SU-DHL-6 (cell line): ENCODE measurements at regions not wholly inside any gene's neighbourhood (a gene's known extent, or its start where the extent isn't known, plus 50 kb on each side); places are given as distances from the start of the nearest gene placed in this dataset.
"Not testable (repeated sequence)": the region's sequence is repeated elsewhere in the genome, so short reads cannot be mapped to it uniquely, and the experiment has no call there.

Source experiments
- H2AFZ ChIP-seq: fragments of 200-600 bp; sonication (generic); 2 replicates; pipeline ENCODE4 v1.6.1; 2014; ENCODE audit warnings: low read depth, mild to moderate bottlenecking, moderate library complexity, mixed read lengths, antibody characterized with exemption, low read length; ENCODE audit not compliant: severe bottlenecking
- H3F3A ChIP-seq: fragments of 200-600 bp; shearing (Covaris generic); 2 replicates; pipeline ENCODE4 v1.6.0; 2016; ENCODE audit warnings: antibody characterized with exemption, mild to moderate bottlenecking; ENCODE audit not compliant: insufficient read depth
- H3K27ac ChIP-seq: fragments of 200-600 bp; sonication (generic); 2 replicates; pipeline ENCODE4 v1.5.1; 2016; ENCODE audit warnings: low read depth, mild to moderate bottlenecking, low read length, moderate library complexity, mixed read lengths
- H3K27me3 ChIP-seq: fragments of 200-600 bp; sonication (generic), shearing (Covaris generic); 2 replicates; pipeline ENCODE4 v1.6.0; 2014; ENCODE audit warnings: mild to moderate bottlenecking, low read length
- H3K36me3 ChIP-seq: fragments of 200-600 bp; sonication (generic); 2 replicates; pipeline ENCODE4 v1.6.1; 2014; ENCODE audit warnings: mild to moderate bottlenecking, low read length, mixed read lengths
- H3K4me2 ChIP-seq: fragments of 300-600, 200-600 bp; shearing (Covaris generic), sonication (generic); 2 replicates; pipeline ENCODE4 v1.6.0; 2014; ENCODE audit warnings: low read length, low read depth, mild to moderate bottlenecking; ENCODE audit not compliant: poor library complexity, severe bottlenecking
- H3K4me3 ChIP-seq: fragments of 200-600 bp; sonication (generic); 2 replicates; pipeline ENCODE4 v1.5.1; 2014; ENCODE audit warnings: antibody characterized with exemption, low read length, mild to moderate bottlenecking, mixed read lengths; ENCODE audit not compliant: insufficient read depth, poor library complexity, severe bottlenecking
- H3K79me2 ChIP-seq: fragments of 200-600 bp; sonication (generic); 2 replicates; pipeline ENCODE4 v1.6.1; 2014; ENCODE audit warnings: mild to moderate bottlenecking, low read length, moderate library complexity; ENCODE audit not compliant: insufficient read depth
- H3K9ac ChIP-seq: fragments of 200-600 bp; sonication (generic); 2 replicates; pipeline ENCODE4 v1.7.0; 2014; ENCODE audit warnings: mild to moderate bottlenecking, low read length
- H3K9me2 ChIP-seq: fragments of 200-600 bp; sonication (generic); replicated peaks from 2 replicates; pipeline ENCODE4 v1.6.1; 2014; ENCODE audit warnings: low read length; ENCODE audit not compliant: insufficient read depth
- H3K9me3 ChIP-seq: fragments of 200-600 bp; sonication (generic); 2 replicates; pipeline ENCODE4 v1.6.1; 2014; ENCODE audit warnings: low read length, mixed read lengths; ENCODE audit not compliant: insufficient read depth
- H4K20me1 ChIP-seq: fragments of 200-600 bp; sonication (generic); 2 replicates; pipeline ENCODE4 v1.6.1; 2014; ENCODE audit warnings: low read depth, mild to moderate bottlenecking, antibody characterized with exemption, low read length, moderate library complexity, mixed read lengths
- EZH2phosphoT487 ChIP-seq: fragments of 200-600 bp; sonication (generic), shearing (Covaris generic); conservative IDR thresholded peaks from 2 replicates; pipeline ENCODE4 v1.6.1; 2018; ENCODE audit warnings: mild to moderate bottlenecking, antibody characterized with exemption, low read length, moderate library complexity, mixed read lengths
- TF ChIP-seq, protein P1 (sequence below): fragments of 200-600 bp; sonication (generic); IDR thresholded peaks from one replicate; pipeline ENCODE4 v1.5.1; 2017; ENCODE audit warnings: antibody characterized with exemption, mild to moderate bottlenecking, low read length, moderate library complexity; ENCODE audit not compliant: insufficient read depth, poor library complexity, severe bottlenecking

DNA sequence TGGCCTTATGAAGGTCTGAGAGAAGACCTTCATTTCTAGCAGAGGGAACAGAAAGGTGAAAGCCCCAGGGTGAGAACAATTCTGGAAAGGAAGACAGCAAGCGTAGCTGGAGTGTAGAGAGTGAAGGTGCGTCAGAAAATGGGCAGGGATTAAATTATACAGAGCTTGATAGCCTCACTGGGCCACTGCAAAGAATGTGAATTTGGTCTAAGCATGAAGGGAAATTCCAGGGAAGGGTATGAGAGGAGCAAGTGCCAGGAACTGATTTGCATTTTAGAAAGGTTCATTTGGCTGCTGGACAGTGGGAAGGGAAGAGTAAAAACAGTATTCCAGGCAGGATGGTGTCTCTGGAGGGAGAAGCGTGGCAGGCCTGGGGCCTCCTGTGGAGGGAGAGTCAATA lies 274.1 kb upstream of the ASIC2 start:
- no peak overlapping the region for H2AFZ ChIP-seq
- H3K4me2 ChIP-seq, result no peak overlapping the region
- no peaks in the 10 kb centered on the region for H3K79me2 ChIP-seq
- H3K9me2 ChIP-seq, result no peaks in the 10 kb centered on the region
- H3K9ac ChIP-seq, result no peak overlapping the region
- H3F3A ChIP-seq, result no peaks in the 10 kb centered on the region
- H4K20me1 ChIP-seq, result no peaks in the 10 kb centered on the region
- H3K27me3 ChIP-seq, result no peaks in the 10 kb centered on the region
- TF ChIP-seq, protein P1, sequence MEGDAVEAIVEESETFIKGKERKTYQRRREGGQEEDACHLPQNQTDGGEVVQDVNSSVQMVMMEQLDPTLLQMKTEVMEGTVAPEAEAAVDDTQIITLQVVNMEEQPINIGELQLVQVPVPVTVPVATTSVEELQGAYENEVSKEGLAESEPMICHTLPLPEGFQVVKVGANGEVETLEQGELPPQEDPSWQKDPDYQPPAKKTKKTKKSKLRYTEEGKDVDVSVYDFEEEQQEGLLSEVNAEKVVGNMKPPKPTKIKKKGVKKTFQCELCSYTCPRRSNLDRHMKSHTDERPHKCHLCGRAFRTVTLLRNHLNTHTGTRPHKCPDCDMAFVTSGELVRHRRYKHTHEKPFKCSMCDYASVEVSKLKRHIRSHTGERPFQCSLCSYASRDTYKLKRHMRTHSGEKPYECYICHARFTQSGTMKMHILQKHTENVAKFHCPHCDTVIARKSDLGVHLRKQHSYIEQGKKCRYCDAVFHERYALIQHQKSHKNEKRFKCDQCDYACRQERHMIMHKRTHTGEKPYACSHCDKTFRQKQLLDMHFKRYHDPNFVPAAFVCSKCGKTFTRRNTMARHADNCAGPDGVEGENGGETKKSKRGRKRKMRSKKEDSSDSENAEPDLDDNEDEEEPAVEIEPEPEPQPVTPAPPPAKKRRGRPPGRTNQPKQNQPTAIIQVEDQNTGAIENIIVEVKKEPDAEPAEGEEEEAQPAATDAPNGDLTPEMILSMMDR, result no peak
- no peak for TF ChIP-seq EZH2phosphoT487
- H3K4me3 ChIP-seq, result no peak overlapping the region
- no peak overlapping the region for H3K27ac ChIP-seq
- no peaks in the 10 kb centered on the region for H3K9me3 ChIP-seq
- H3K36me3 ChIP-seq, result no peaks in the 10 kb centered on the region

- H3K27ac ChIP-seq, result no peak overlapping the region
- H3K27me3 ChIP-seq, result no peaks in the 10 kb centered on the region
- no peak overlapping the region for H3K4me3 ChIP-seq
- no peaks in the 10 kb centered on the region for H3K79me2 ChIP-seq
- H3K4me2 ChIP-seq, result no peak overlapping the region
- H4K20me1 ChIP-seq, result no peaks in the 10 kb centered on the region
- no peak overlapping the region for H2AFZ ChIP-seq
- no peak overlapping the region for H3K9ac ChIP-seq
- H3F3A ChIP-seq, result no peaks in the 10 kb centered on the region
- no peaks in the 10 kb centered on the region for H3K9me2 ChIP-seq
- no peaks in the 10 kb centered on the region for H3K9me3 ChIP-seq
- TF ChIP-seq EZH2phosphoT487, result no peak
- TF ChIP-seq, protein P1, result no peak
- no peaks in the 10 kb centered on the region for H3K36me3 ChIP-seq
These were observed 279.5 kb upstream of the ASIC2 start for GRCh38 chr17:33572615-33573014.

- no peaks in the 10 kb centered on the region for H3F3A ChIP-seq
- no peak for TF ChIP-seq EZH2phosphoT487
- TF ChIP-seq, protein P1, result no peak
- H3K27ac ChIP-seq, result no peak overlapping the region
- H3K9me3 ChIP-seq, result no peaks in the 10 kb centered on the region
- H3K4me3 ChIP-seq, result no peak overlapping the region
- H3K79me2 ChIP-seq, result no peaks in the 10 kb centered on the region
- no peaks in the 10 kb centered on the region for H3K9me2 ChIP-seq
- H3K9ac ChIP-seq, result no peak overlapping the region
- no peak overlapping the region for H2AFZ ChIP-seq
- no peaks in the 10 kb centered on the region for H3K27me3 ChIP-seq
- no peaks in the 10 kb centered on the region for H4K20me1 ChIP-seq
- no peak overlapping the region for H3K4me2 ChIP-seq
- no peaks in the 10 kb centered on the region for H3K36me3 ChIP-seq
These were observed 281.9 kb upstream of the ASIC2 start for GRCh38 chr17:33574942-33575445.

DNA sequence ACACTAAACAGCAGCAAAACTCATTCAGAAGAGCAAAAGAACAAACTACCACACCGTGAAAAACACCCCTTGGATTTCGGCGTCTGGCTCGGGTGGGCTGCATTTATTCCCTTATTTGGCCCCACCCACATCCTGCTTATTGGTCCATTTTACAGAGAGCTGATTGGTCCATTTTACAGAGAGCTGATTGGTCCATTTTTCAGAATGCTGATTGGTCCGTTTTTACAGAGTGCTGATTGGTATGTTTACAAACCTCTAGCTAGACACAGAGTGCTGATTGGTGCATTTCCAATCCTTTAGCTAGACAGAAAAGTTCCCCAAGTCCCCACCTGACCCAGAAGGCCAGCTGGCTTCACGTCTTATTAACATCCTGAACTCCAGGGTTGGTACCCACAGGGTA lies 286.6 kb upstream of the ASIC2 start:
- H3K4me2 ChIP-seq, H3K79me2 ChIP-seq, H3K9me2 ChIP-seq, H4K20me1 ChIP-seq, H3K27ac ChIP-seq, H3F3A ChIP-seq, H3K27me3 ChIP-seq, H2AFZ ChIP-seq, H3K9ac ChIP-seq, H3K36me3 ChIP-seq, H3K4me3 ChIP-seq, H3K9me3 ChIP-seq: not testable (repeated sequence)
